MM.1S (cell line): ENCODE measurements at regions not wholly inside any gene's neighbourhood (a gene's known extent, or its start where the extent isn't known, plus 50 kb on each side); places are given as distances from the start of the nearest gene placed in this dataset.

Experiments
- DNase-seq: peaks from one replicate; pipeline ENCODE4 v3.0.0-alpha.2; 2015
- H2AFZ ChIP-seq: fragments of 300-600 bp; sonication (generic); 2 replicates; pipeline ENCODE4 v1.6.0; 2016; ENCODE audit warnings: antibody characterized with exemption, low read length
- H3F3A ChIP-seq: fragments of 300-600 bp; sonication (generic); 2 replicates; pipeline ENCODE4 v1.6.1; 2016; ENCODE audit warnings: mild to moderate bottlenecking, antibody characterized with exemption, low read length, moderate library complexity, mixed read lengths; ENCODE audit not compliant: insufficient read depth
- H3K27ac ChIP-seq: fragments of 300-600 bp; sonication (generic); 2 replicates; pipeline ENCODE4 v1.5.1; 2016; ENCODE audit warnings: mild to moderate bottlenecking, low read length
- H3K27me3 ChIP-seq: fragments of 300-600 bp; sonication (generic); replicated peaks from 2 replicates; pipeline ENCODE4 v1.6.0; 2016; ENCODE audit warnings: low read length; ENCODE audit not compliant: insufficient read depth
- H3K36me3 ChIP-seq: fragments of 300-600 bp; sonication (generic); replicated peaks from 2 replicates; pipeline ENCODE4 v1.6.1; 2016; ENCODE audit warnings: mild to moderate bottlenecking, low read length, mixed read lengths; ENCODE audit not compliant: insufficient read depth
- H3K4me1 ChIP-seq: fragments of 300-600 bp; sonication (generic); 2 replicates; pipeline ENCODE4 v1.6.1; 2016; ENCODE audit warnings: low read length, mixed read lengths
- H3K4me2 ChIP-seq: fragments of 300-600 bp; sonication (generic); 2 replicates; pipeline ENCODE4 v1.6.0; 2016; ENCODE audit warnings: low read depth, low read length
- H3K4me3 ChIP-seq: fragments of 300-600 bp; sonication (generic); 2 replicates; pipeline ENCODE4 v1.5.1; 2016; ENCODE audit warnings: low read length, mixed read lengths
- H3K79me2 ChIP-seq: fragments of 300-600 bp; sonication (generic); 2 replicates; pipeline ENCODE4 v1.6.1; 2016; ENCODE audit warnings: mixed run types, low read length, mixed read lengths
- H3K9ac ChIP-seq: fragments of 300-600 bp; sonication (generic); 2 replicates; pipeline ENCODE4 v1.6.1; 2016; ENCODE audit warnings: low read length, mixed read lengths
- H3K9me2 ChIP-seq: fragments of 300-600 bp; sonication (generic); replicated peaks from 2 replicates; pipeline ENCODE4 v1.6.1; 2016; ENCODE audit warnings: mild to moderate bottlenecking, low read length, mixed read lengths; ENCODE audit not compliant: insufficient read depth
- H3K9me3 ChIP-seq: fragments of 300-600 bp; sonication (generic); replicated peaks from 2 replicates; pipeline ENCODE4 v1.6.1; 2016; ENCODE audit warnings: mild to moderate bottlenecking, low read length, mixed read lengths; ENCODE audit not compliant: insufficient read depth
- H4K20me1 ChIP-seq: fragments of 300-600 bp; sonication (generic); 2 replicates; pipeline ENCODE4 v1.6.1; 2016; ENCODE audit warnings: mild to moderate bottlenecking, low read length, moderate library complexity, mixed read lengths; ENCODE audit not compliant: insufficient read depth
- EZH2 ChIP-seq: fragments of 300-600 bp; sonication (generic); optimal IDR thresholded peaks from 2 replicates; pipeline ENCODE3; 2017; ENCODE audit warnings: low read depth, mild to moderate bottlenecking, antibody characterized with exemption, low read length, mixed read lengths
- EZH2phosphoT487 ChIP-seq: fragments of 300-600 bp; sonication (generic); IDR thresholded peaks from 2 replicates; pipeline ENCODE4 v1.6.1; 2018; ENCODE audit warnings: antibody characterized with exemption, low read length
- TF ChIP-seq, protein P1 (sequence below): fragments of 300-600 bp; sonication (generic); IDR thresholded peaks from 2 replicates; pipeline ENCODE4 v1.5.1; 2016; ENCODE audit warnings: antibody characterized with exemption, low read length, mixed read lengths

DNA sequence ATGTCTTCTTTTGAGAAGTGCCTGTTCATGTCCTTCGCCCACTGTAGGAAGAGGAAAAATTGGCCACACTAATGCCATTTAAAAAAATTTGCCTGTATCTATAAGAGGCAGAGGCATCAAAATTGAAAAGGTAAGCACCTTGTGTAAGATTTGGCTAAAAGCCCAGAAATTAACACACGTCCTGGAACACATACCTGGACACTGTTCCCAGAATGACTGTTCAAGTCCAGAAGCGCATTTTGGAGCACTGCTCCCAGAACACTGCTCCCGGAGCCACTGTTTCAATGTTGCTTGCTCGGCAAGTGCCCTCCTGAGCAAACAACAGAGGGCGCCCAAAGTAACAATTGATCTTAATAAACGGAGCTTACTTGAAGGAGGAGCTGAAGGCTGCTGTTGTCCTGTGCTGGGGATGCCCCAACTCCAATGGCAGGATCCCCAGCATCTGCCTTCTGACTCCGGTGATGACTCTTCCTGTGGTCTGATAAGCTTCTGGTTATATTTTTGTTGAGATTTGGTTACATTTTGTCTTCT lies 1958.6 kb downstream of the C4orf33 start:
- Histone ChIP-seq H3K4me2 (no peak overlapping the region), H3K79me2 (no peaks in the 10 kb centered on the region), H3F3A (no peaks in the 10 kb centered on the region), H3K9me3 (no peaks in the 10 kb centered on the region), H3K9ac (no peak overlapping the region), H3K4me3 (no peak overlapping the region), H3K27me3 (no peaks in the 10 kb centered on the region), H4K20me1 (no peaks in the 10 kb centered on the region), H3K36me3 (no peaks in the 10 kb centered on the region), H2AFZ (no peak overlapping the region), H3K4me1 (no peaks in the 10 kb centered on the region), H3K9me2 (no peaks in the 10 kb centered on the region), H3K27ac (no peak overlapping the region)
- TF ChIP-seq, protein P1, sequence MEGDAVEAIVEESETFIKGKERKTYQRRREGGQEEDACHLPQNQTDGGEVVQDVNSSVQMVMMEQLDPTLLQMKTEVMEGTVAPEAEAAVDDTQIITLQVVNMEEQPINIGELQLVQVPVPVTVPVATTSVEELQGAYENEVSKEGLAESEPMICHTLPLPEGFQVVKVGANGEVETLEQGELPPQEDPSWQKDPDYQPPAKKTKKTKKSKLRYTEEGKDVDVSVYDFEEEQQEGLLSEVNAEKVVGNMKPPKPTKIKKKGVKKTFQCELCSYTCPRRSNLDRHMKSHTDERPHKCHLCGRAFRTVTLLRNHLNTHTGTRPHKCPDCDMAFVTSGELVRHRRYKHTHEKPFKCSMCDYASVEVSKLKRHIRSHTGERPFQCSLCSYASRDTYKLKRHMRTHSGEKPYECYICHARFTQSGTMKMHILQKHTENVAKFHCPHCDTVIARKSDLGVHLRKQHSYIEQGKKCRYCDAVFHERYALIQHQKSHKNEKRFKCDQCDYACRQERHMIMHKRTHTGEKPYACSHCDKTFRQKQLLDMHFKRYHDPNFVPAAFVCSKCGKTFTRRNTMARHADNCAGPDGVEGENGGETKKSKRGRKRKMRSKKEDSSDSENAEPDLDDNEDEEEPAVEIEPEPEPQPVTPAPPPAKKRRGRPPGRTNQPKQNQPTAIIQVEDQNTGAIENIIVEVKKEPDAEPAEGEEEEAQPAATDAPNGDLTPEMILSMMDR = no peak
- TF ChIP-seq EZH2 = no peak
- TF ChIP-seq EZH2phosphoT487 = no peak
- DNase-seq = no peak

DNA sequence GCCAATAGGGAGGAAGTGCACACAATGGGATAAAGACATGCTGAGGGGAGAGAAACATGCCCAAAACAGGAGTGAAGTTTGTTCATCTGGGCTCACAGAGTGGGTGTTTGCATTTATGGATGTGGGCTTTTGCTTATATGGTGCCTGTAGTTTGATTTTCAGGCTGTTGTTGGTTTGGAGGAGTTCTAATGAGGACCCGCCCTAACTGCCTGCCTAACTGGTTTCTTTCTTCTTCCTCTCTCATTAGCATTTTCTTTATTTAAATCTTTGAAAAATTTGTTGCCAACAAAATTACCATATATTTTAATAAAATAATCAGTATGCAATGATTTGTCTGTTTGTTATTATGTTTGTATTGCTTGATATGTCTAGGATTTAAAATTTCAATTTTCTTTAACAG lies 1965.8 kb downstream of the C4orf33 start:
- no peak overlapping the region for H3K4me2 ChIP-seq
- TF ChIP-seq EZH2 (no peak), EZH2phosphoT487 (no peak)
- TF ChIP-seq, protein P1 = no peak
- H3K4me1 ChIP-seq = no peaks in the 10 kb centered on the region
- no peaks in the 10 kb centered on the region for H3K79me2 ChIP-seq
- no peaks in the 10 kb centered on the region for H4K20me1 ChIP-seq
- no peak overlapping the region for H3K27ac ChIP-seq
- no peaks in the 10 kb centered on the region for H3K36me3 ChIP-seq
- no peaks in the 10 kb centered on the region for H3K9me2 ChIP-seq
- no peak overlapping the region for H2AFZ ChIP-seq
- no peaks in the 10 kb centered on the region for H3K27me3 ChIP-seq
- no peak overlapping the region for H3K9ac ChIP-seq
- no peaks in the 10 kb centered on the region for H3K9me3 ChIP-seq
- no peak overlapping the region for H3K4me3 ChIP-seq
- no peak for DNase-seq
- no peaks in the 10 kb centered on the region for H3F3A ChIP-seq

DNA sequence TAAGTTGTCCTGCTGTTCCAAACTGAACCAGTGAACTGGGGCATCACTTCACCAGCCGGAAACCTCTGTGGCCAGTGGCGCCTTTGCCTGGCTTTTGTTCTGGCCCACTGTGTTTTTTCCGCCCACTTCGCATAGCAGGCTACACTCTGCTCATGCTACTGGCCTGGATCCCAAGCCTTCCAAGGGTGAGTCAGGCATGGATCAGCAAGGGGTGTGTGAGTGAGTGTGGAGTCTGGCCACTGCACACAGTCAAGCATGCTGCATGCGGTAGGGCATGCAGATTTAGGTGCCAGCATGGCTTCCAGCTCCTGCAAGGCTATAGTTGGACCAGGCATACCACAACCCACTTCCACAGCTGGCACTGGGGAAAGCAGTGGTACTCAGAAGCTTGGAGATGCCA lies 1967.9 kb downstream of the C4orf33 start:
- Histone ChIP-seq H3K4me3 (no peak overlapping the region), H2AFZ (no peak overlapping the region), H3K4me2 (no peak overlapping the region), H3K27me3 (no peaks in the 10 kb centered on the region), H3F3A (no peaks in the 10 kb centered on the region), H4K20me1 (no peaks in the 10 kb centered on the region), H3K4me1 (no peaks in the 10 kb centered on the region), H3K36me3 (no peaks in the 10 kb centered on the region), H3K9ac (no peak overlapping the region), H3K79me2 (no peaks in the 10 kb centered on the region), H3K27ac (no peak overlapping the region), H3K9me2 (no peaks in the 10 kb centered on the region), H3K9me3 (no peaks in the 10 kb centered on the region)
- DNase-seq = no peak
- TF ChIP-seq EZH2phosphoT487 = no peak
- TF ChIP-seq, protein P1 = no peak
- TF ChIP-seq EZH2 = no peak
